HCT116 (cell line): ENCODE measurements at regions not wholly inside any gene's neighbourhood (a gene's known extent, or its start where the extent isn't known, plus 50 kb on each side); places are given as distances from the start of the nearest gene placed in this dataset.

Source experiments
- ATAC-seq: fragments of 200-7000 bp; cut with Tn5 transposase; 2 replicates; pipeline ENCODE4 v1.9.1; 2020; ENCODE audit warnings: mild to moderate bottlenecking, moderate library complexity
- BruUV-seq: library from RNA; stranded (reverse); fragments of 400-500 nt; replicated peaks from 2 replicates; lab custom pipeline; 2021; lab: Mats Ljungman, UMichigan
- CTCF ChIA-PET: fragments of 300-600 bp; sonication (Branson Sonifier 250); formaldehyde crosslinking; loops from one replicate; lab custom pipeline; 2021; ENCODE audit warnings: antibody characterized with exemption; lab: Charles Lee
- POLR2A ChIA-PET: fragments of 300-600, 350-600 bp; sonication (Branson Sonifier 250); formaldehyde crosslinking; loops from one replicate; lab custom pipeline; 2021; ENCODE audit warnings: antibody characterized with exemption; lab: Charles Lee
- RAD21 ChIA-PET, 2 experiments: fragments of 300-600 bp; sonication (Branson Sonifier 250); formaldehyde crosslinking; loops; one replicate each; lab custom pipeline; 2023; ENCODE audit warnings: low total read pairs in 2 of 2; ENCODE audit not compliant: uncharacterized antibody in 2 of 2, unreplicated experiment in 2 of 2, low non-redundant PET in 1 of 2; lab: Charles Lee
- DNase-seq: peaks from one replicate; pipeline ENCODE4 v3.0.0-alpha.2; 2010; ENCODE audit warnings: low read depth, low spot score
- H2AFZ ChIP-seq: fragments of 200-600 bp; shearing (Covaris generic), sonication (generic); 2 replicates; pipeline ENCODE4 v1.6.1; 2017; ENCODE audit warnings: low read depth, mixed run types, mixed read lengths, antibody characterized with exemption, low read length; ENCODE audit not compliant: poor library complexity, severe bottlenecking
- H3K27ac ChIP-seq: 2 replicates; pipeline ENCODE4 v1.5.1; 2012; ENCODE audit warnings: low read depth, low read length
- H3K27me3 ChIP-seq: fragments of 200-600 bp; sonication (generic); 2 replicates; pipeline ENCODE4 v1.6.1; 2016; ENCODE audit warnings: mixed run types, low read length, mixed read lengths; ENCODE audit not compliant: insufficient read depth
- H3K36me3 ChIP-seq, 2 experiments: fragments of 200-500 bp in 1 of 2; fragments of 200-600 bp in 1 of 2; sonication (Bioruptor generic) in 1 of 2; sonication (generic) in 1 of 2; 2 replicates each; pipeline versions ENCODE4 v1.5.1 to v1.6.1; 2014 to 2016; ENCODE audit warnings: low read length in 2 of 2, inconsistent platforms in 1 of 2, mixed read lengths in 1 of 2, mixed run types in 1 of 2; ENCODE audit not compliant: insufficient read depth in 2 of 2, control insufficient read depth in 1 of 2
- H3K4me1 ChIP-seq, 2 experiments: fragments of 200-600 bp in 1 of 2; sonication (generic) in 1 of 2; 2 replicates each; pipeline versions ENCODE4 v1.5.1 to v1.6.1; 2012 to 2017; ENCODE audit warnings: low read length in 2 of 2, inconsistent platforms in 1 of 2, mild to moderate bottlenecking in 1 of 2, mixed read lengths in 1 of 2, mixed run types in 1 of 2, moderate library complexity in 1 of 2; ENCODE audit not compliant: insufficient read depth in 2 of 2, control insufficient read depth in 1 of 2
- H3K4me2 ChIP-seq: fragments of 200-600 bp; sonication (generic); 2 replicates; pipeline ENCODE4 v1.6.1; 2017; ENCODE audit warnings: mixed run types, low read length, mixed read lengths
- H3K4me3 ChIP-seq, 2 experiments: fragments of 200-600 bp in 1 of 2; sonication (generic) in 1 of 2; replicated peaks in 1 of 2; 2 replicates each; pipeline ENCODE4 v1.5.1; 2011 to 2016; ENCODE audit warnings: low read length in 2 of 2, control low read depth in 1 of 2, low read depth in 1 of 2, mild to moderate bottlenecking in 1 of 2, mixed read lengths in 1 of 2, mixed run types in 1 of 2
- H3K79me2 ChIP-seq: fragments of 200-600 bp; sonication (generic); 2 replicates; pipeline ENCODE4 v1.6.1; 2017; ENCODE audit warnings: mild to moderate bottlenecking, mixed run types, low read length, moderate library complexity, mixed read lengths; ENCODE audit not compliant: insufficient read depth
- H3K9ac ChIP-seq: fragments of 200-600 bp; sonication (generic); 2 replicates; pipeline ENCODE4 v1.6.1; 2016; ENCODE audit warnings: low read length, mixed read lengths
- H3K9me2 ChIP-seq: fragments of 200-600 bp; sonication (generic), shearing (Covaris generic); 2 replicates; pipeline ENCODE4 v1.6.1; 2017; ENCODE audit warnings: mixed run types, mild to moderate bottlenecking, moderate library complexity; ENCODE audit not compliant: insufficient read depth
- H3K9me3 ChIP-seq, 2 experiments: fragments of 200-500 bp in 1 of 2; fragments of 200-600 bp in 1 of 2; sonication (Bioruptor generic) in 1 of 2; sonication (generic) in 1 of 2; 2 replicates each; pipeline ENCODE4 v1.6.1; 2014 to 2017; ENCODE audit warnings: low read length in 2 of 2, mixed read lengths in 2 of 2, inconsistent platforms in 1 of 2, low read depth in 1 of 2, mild to moderate bottlenecking in 1 of 2, mixed run types in 1 of 2, moderate library complexity in 1 of 2; ENCODE audit not compliant: control insufficient read depth in 1 of 2, insufficient read depth in 1 of 2
- H4K20me1 ChIP-seq: fragments of 200-600 bp; sonication (generic), shearing (Covaris generic); 2 replicates; pipeline ENCODE4 v1.6.1; 2017; ENCODE audit warnings: mixed run types, mild to moderate bottlenecking, moderate library complexity; ENCODE audit not compliant: insufficient read depth
- CBX3 ChIP-seq: IDR thresholded peaks from 2 replicates; pipeline ENCODE4 v1.6.1; 2012; ENCODE audit warnings: low read depth
- EGR1 ChIP-seq: IDR thresholded peaks from 2 replicates; pipeline ENCODE4 v1.6.1; 2012; ENCODE audit warnings: low read depth
- EZH2phosphoT487 ChIP-seq: fragments of 200-600 bp; IDR thresholded peaks from 2 replicates; pipeline ENCODE4 v1.6.1; 2018; ENCODE audit warnings: antibody characterized with exemption, borderline replicate concordance
- POLR2A ChIP-seq: IDR thresholded peaks from 2 replicates; pipeline ENCODE4 v1.7.0; 2011; ENCODE audit warnings: borderline replicate concordance; ENCODE audit not compliant: insufficient read depth, insufficient read length; ENCODE audit errors: extremely low read depth
- POLR2AphosphoS5 ChIP-seq: IDR thresholded peaks from 2 replicates; pipeline ENCODE4 v1.6.1; 2011; ENCODE audit warnings: mild to moderate bottlenecking, low read depth, low read length, moderate library complexity
- RAD21 ChIP-seq: IDR thresholded peaks from 2 replicates; pipeline ENCODE4 v1.6.1; 2012; ENCODE audit warnings: low read depth, mild to moderate bottlenecking
- SP1 ChIP-seq: IDR thresholded peaks from 2 replicates; pipeline ENCODE4 v1.6.1; 2012; ENCODE audit warnings: low read depth
- SRF ChIP-seq: IDR thresholded peaks from 2 replicates; pipeline ENCODE4 v1.6.1; 2012; ENCODE audit warnings: low read depth
- TCF7L2 ChIP-seq: IDR thresholded peaks from 2 replicates; pipeline ENCODE4 v1.7.0; 2011; ENCODE audit warnings: borderline replicate concordance, inconsistent platforms; ENCODE audit not compliant: insufficient read depth, insufficient read length; ENCODE audit errors: extremely low read depth
- YY1 ChIP-seq: IDR thresholded peaks from 2 replicates; pipeline ENCODE4 v1.6.1; 2011; ENCODE audit warnings: low read length, low read depth, moderate library complexity, mild to moderate bottlenecking; ENCODE audit not compliant: insufficient replicate concordance; ENCODE audit errors: extremely low read depth
- ZNF274 ChIP-seq: fragments of 200-500 bp; sonication (Bioruptor generic); IDR thresholded peaks from 2 replicates; pipeline ENCODE4 v1.6.1; 2014; ENCODE audit warnings: mild to moderate bottlenecking, low read depth, low read length, inconsistent platforms
- intact Hi-C: fragments of 100-400 bp; cut with micrococcal nuclease; formaldehyde crosslinking; loops from 2 replicates; pipeline ENCODE4 v1.10.0; 2022
- TF ChIP-seq, protein P1 (sequence below): IDR thresholded peaks from 2 replicates; pipeline ENCODE4 v1.6.1; 2012
- TF ChIP-seq, protein P2 (sequence below), 3 experiments: fragments of 200-600 bp in 1 of 3; sonication (generic) in 1 of 3; IDR thresholded peaks in 2 of 3; conservative IDR thresholded peaks in 1 of 3; 2 replicates each; pipeline ENCODE4 v1.5.1; 2012 to 2017; ENCODE audit warnings: low read depth in 2 of 3, low read length in 2 of 3, antibody characterized with exemption in 1 of 3, borderline replicate concordance in 1 of 3, control low read depth in 1 of 3, mild to moderate bottlenecking in 1 of 3, mixed read lengths in 1 of 3, mixed run types in 1 of 3, moderate library complexity in 1 of 3; ENCODE audit not compliant: insufficient read depth in 1 of 3

DNA sequence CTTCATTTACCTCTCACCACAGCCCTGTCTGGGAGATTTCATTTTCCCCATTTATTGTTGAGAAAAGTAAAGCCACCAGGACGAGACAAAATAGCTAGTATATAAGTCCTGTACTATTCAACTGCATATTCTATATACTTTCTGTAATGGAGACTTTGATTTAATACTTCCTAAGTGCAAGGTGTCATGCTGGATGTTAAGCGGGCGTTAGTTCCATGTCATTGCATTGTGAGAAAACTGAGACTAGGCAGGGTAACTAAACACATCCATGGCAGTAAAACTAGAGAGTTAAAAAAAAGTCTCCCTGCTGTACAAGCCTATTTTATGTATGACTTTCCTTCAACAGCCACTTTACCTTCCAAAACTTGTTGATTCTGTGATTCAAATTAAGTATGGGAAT lies 969.6 kb downstream of the STIM2 start:
- H2AFZ ChIP-seq = no peak overlapping the region
- no peak for ATAC-seq

More for the DNA sequence above, 969.6 kb downstream of the STIM2 start:
- H3K27me3 ChIP-seq = no peaks in the 10 kb centered on the region
- POLR2A ChIA-PET = no interaction called here
- TF ChIP-seq YY1 (no peak), POLR2A (no peak), POLR2AphosphoS5 (no peak), ZNF274 (no peak), SP1 (no peak), SRF (no peak), TCF7L2 (no peak), CBX3 (no peak), EZH2phosphoT487 (no peak), EGR1 (no peak), RAD21 (no peak)
- TF ChIP-seq, protein P1, sequence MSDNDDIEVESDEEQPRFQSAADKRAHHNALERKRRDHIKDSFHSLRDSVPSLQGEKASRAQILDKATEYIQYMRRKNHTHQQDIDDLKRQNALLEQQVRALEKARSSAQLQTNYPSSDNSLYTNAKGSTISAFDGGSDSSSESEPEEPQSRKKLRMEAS = no peak
- TF ChIP-seq, protein P2, sequence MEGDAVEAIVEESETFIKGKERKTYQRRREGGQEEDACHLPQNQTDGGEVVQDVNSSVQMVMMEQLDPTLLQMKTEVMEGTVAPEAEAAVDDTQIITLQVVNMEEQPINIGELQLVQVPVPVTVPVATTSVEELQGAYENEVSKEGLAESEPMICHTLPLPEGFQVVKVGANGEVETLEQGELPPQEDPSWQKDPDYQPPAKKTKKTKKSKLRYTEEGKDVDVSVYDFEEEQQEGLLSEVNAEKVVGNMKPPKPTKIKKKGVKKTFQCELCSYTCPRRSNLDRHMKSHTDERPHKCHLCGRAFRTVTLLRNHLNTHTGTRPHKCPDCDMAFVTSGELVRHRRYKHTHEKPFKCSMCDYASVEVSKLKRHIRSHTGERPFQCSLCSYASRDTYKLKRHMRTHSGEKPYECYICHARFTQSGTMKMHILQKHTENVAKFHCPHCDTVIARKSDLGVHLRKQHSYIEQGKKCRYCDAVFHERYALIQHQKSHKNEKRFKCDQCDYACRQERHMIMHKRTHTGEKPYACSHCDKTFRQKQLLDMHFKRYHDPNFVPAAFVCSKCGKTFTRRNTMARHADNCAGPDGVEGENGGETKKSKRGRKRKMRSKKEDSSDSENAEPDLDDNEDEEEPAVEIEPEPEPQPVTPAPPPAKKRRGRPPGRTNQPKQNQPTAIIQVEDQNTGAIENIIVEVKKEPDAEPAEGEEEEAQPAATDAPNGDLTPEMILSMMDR (IDR thresholded peaks at IDR 0.05 in 2 of 3, conservative IDR thresholded peaks at IDR 0.05 in 1 of 3; ENCODE audit: borderline replicate concordance in 1 of 3, insufficient read depth in 1 of 3, low read depth in 2 of 3, low read length in 2 of 3) = no peak
- H3K4me1 ChIP-seq = peaks cover 0 to 5% of the 10 kb centered on the region in 2 experiments; a peak in 2 of 4 replicates
- BruUV-seq = no TSS peak
- CTCF ChIA-PET = no interaction called here
- no peaks in the 10 kb centered on the region for H3K79me2 ChIP-seq
- RAD21 ChIA-PET = no interaction called here
- no peaks in the 10 kb centered on the region for H3K36me3 ChIP-seq
- no peak for DNase-seq
- intact Hi-C loops = no loop called here
- no peak overlapping the region for H3K9ac ChIP-seq
- no peaks in the 10 kb centered on the region for H4K20me1 ChIP-seq
- no peak overlapping the region for H3K4me3 ChIP-seq
- no peaks in the 10 kb centered on the region for H3K9me2 ChIP-seq
- no peak overlapping the region for H3K4me2 ChIP-seq
- no peaks in the 10 kb centered on the region for H3K9me3 ChIP-seq
- H3K27ac ChIP-seq = no peak overlapping the region
